GM21526 (cell line): ENCODE measurements at regions not wholly inside any gene's neighbourhood (a gene's known extent, or its start where the extent isn't known, plus 50 kb on each side); places are given as distances from the start of the nearest gene placed in this dataset.
"Not testable (repeated sequence)": the region's sequence is repeated elsewhere in the genome, so short reads cannot be mapped to it uniquely, and the experiment has no call there.

Source experiments
- ATAC-seq: cut with Tn5 transposase; IDR thresholded peaks from one replicate; pipeline ENCODE4 v1.9.1; 2021; ENCODE audit warnings: moderate library complexity; ENCODE audit not compliant: unreplicated experiment, low FRiP score

- no peak for ATAC-seq
Observed at GRCh38 chr5:94027145-94027544, 285.7 kb upstream of the POU5F2 start.

DNA sequence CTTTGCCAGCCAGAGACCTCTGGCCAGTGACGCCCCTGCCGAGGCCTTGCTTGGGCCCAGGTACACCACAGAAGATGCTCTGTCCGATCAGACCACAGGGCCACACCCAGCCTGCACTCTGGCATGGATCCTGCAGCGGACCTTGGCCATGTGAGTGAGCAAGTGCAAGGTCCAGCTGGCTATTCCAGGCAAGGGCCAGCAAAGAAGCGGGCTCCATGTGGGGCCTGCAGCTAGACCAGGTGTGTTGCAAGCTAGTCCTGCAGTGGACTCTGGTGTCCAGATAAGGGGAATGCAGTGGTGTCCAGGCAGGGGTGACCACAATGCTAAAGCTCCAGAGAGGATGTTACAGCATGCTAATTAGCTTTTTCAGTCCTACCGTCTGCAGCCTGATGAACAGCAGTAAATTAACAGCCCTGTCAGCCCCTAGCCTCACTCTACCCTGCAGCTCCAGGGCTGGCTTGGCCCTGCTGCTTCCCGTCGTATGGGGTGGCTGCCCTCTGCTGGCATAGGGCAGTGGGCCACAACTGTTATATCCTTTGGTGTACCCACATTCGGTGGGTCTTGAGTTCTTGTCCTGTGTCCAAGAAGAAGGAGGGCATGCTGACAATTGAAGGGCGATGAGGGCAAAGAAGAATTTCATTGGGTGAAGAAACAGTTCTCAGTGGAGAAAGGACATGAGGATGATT is 284.5 kb upstream of the POU5F2 start:
- ATAC-seq = no peak

GRCh38 chr5:94024620-94025019 is 283.2 kb upstream of the POU5F2 start:
- ATAC-seq = no peak

GRCh38 chr5:94024101-94024500 is 282.7 kb upstream of the POU5F2 start:
- no peak for ATAC-seq

DNA sequence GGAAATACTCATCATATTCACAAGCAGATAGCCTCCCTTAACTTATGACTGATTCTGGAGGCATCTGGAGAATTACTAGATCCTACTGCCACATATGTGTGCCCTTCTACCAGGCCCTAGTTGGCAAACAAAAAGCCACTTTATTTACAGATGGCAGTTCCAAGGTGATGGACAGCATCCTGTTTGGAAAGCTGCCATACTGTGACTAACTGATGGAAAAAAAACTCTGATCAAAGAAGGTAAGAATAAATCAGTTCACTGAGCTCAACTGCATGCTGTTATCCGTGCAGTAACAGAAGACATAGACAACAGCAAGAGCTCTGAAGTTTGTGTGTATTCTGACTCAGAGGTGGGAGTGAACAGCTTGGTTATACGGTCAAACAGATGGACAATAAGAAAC is 279.8 kb upstream of the POU5F2 start:
- ATAC-seq = no peak

GRCh38 chr5:94017579-94017978 is 276.2 kb upstream of the POU5F2 start:
- no peak for ATAC-seq

GRCh38 chr5:94010814-94011213 is 269.4 kb upstream of the POU5F2 start:
- no peak for ATAC-seq

DNA sequence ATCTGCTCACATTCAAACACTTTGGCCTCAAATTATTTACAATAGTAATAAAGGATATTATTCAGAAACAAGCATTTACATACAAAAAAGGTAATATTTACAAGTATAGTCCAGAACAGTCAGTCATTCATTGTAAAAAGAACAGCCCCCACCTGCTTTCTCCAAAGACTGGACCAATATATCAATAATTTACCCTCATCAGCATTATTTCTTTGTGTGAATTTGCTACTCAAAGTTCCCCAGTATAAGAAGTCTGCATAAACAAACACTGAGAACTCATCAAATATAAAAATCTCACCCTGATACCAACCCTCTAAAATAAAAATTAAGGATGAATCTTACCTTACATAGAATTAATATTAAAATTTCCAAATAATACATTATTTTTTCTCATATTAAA is 267.8 kb upstream of the POU5F2 start:
- no peak for ATAC-seq

- no peak for ATAC-seq
Observed at GRCh38 chr5:93998951-93999455, 257.6 kb upstream of the POU5F2 start.

GRCh38 chr5:93997562-93997961 is 256.2 kb upstream of the POU5F2 start:
- no peak for ATAC-seq

- ATAC-seq = peak; percentile 70
Observed at GRCh38 chr5:93995126-93995621, 253.8 kb upstream of the POU5F2 start.

DNA sequence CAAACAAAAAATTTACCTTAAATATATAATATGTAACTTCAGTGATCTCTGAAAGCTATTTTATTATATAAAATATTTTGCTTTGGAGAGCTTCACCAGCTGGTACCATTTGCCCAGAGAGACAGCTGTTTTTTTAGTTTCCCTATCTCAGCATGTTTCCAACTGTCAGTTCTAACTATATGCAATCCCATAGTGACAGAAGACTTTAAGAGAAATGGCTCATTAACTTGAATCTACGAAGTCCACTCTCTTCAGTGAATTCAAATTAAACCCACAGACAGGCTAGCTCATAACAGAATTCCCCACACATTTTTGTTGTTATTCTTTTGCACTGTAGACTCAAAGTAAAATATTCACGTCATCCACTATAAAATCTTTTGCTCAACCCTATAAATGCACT is 251.8 kb upstream of the POU5F2 start:
- no peak for ATAC-seq

DNA sequence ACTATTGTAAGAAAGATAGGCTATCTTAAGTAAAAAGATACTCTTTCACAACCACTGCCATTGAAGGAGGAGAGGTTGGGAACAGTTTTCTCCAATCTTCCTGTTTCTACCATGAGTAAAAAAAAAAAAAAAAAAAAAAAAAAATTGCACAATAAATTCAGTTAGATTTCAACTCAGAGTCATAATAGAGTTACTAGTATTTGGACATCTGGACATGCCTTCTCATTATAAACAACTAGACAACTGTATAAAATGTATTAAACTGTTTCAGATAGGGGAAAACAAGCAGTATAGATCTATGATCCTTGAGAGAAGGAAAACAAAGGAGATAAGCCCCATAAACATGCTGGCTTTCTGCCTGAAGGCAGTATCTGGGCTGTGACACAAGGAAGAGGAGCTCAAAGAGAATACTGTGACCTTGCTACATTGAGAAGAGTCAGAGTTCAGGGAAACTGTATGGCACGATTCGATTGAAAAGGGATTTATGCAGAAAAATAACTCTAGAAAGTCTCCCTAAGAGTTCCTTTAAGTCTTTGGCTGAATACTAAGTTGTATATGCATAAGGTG is 249.2 kb upstream of the POU5F2 start:
- ATAC-seq = no peak

DNA sequence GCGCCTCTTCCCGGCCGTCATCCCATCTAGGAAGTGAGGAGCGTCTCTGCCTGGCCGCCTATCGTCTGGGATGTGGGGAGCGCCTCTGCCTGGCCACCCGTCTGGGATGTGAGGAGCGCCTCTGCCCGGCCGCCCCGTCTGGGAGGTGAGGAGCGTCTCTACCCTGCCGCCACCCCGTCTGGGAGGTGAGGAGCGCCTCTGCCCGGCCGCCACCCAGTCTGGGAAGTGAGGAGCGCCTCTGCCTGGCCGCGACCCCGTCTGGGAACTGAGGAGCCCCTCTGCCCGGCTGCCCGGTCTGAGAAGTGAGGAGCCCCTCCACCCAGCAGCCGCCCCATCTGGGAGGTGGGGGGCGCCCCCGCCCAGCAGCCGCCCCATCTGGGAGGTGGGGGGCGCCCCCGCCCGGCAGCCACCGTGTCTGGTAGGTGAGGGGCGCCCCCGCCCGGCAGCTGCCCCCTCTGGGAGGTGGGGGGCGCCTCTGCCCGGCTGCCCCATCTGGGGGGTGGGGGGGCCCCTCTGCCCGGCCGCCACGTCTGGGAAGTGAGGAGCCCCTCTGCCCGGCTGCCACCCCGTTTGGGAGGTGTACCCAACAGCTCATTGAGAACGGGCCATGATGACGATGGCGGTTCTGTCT is 244.7 kb upstream of the POU5F2 start:
- ATAC-seq = not testable (repeated sequence)

- no peak for ATAC-seq
Observed at GRCh38 chr5:93978222-93978621, 236.8 kb upstream of the POU5F2 start.

DNA sequence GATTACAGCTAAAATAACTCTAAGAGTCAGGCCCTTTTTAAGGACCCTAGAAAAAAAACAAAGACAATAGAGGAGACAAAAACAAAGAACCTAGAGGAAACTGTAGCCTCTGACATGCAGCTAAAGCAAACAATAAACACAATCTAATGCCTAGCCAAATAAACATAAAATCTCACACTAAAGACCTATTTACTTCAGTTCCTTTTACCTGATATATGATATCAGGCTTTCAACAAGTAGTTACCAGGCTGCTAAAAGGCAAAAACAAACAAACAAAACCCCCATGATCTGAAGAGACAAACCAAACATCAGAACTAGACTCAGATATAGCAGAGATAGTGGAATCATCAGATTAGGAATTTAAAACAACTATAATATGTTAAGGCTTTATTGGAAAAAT is 226.5 kb upstream of the POU5F2 start:
- ATAC-seq = no peak

DNA sequence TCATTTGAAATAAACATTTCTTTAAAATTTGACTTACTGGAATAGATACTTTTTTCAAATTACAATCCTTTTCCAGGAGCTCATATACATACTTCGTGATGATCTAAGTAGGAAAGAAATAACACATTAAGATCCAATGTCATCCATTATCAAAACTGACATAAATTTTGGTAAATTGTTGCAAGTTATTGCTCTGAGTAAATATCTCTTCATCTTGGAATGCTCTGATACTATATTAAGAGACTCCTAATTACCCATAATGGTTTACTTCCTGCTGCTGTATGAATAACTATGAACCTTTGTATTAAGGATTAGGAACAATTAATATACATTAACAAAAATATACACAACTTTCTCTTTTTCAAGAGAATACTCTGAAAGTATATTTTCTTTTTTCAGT is 223.0 kb upstream of the POU5F2 start:
- no peak for ATAC-seq

GRCh38 chr5:93960042-93960441 is 218.6 kb upstream of the POU5F2 start:
- ATAC-seq = no peak

GRCh38 chr5:93956006-93956405 is 214.6 kb upstream of the POU5F2 start:
- no peak for ATAC-seq

DNA sequence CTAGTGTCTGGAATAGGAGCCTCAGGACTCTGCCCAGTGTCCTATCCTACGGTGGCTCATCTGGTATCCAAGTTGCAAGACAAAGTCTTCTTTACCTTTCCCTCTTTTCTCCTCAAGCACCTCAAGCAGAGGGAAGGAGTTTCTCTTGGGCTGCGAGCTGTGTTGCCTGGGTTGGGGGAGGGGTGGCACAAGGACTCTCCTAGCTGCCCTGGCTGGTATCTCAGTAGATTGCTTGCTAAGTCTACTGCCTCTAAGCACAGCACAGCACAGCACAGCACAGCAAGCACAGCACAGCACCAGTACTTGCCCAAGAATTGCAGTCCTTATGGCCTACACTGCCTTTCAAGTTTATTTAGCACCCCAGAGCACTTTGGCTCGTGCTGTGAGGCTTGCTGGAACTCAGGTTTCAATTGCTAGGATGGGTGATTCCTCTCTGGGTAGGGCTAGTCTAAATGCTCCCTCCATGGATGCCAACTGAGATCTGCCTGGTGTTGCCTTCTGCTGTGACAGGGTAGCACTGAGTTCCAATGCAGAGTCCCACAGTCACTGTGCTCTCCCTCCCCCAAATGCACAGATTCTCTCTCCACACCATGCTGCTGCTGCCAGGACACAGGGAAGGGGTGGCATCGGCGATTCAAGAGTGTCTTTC is 213.1 kb upstream of the POU5F2 start:
- no peak for ATAC-seq

GRCh38 chr5:93953442-93953841 is 212.0 kb upstream of the POU5F2 start:
- ATAC-seq = no peak
